ENCODE measurements at regions not wholly inside any gene's neighbourhood (a gene's known extent, or its start where the extent isn't known, plus 50 kb on each side); places are given as distances from the start of the nearest gene placed in this dataset.

GRCh38 chr4:170627418-170627817 is 537.7 kb upstream of the AADAT start:
- no peaks in the 10 kb centered on the region for H3K27me3 ChIP-seq
- WGBS, 2 donors (ENCODE audit: low coverage in 1 of 2): 59 to 94% methylated on average over 2 of the region's 2 CpGs
- TF ChIP-seq POLR2A (IDR thresholded peaks at IDR 0.05): no peak
- no peak for TF ChIP-seq CTCF (IDR thresholded peaks at IDR 0.05)
- no peak for TF ChIP-seq POLR2AphosphoS5 (IDR thresholded peaks at IDR 0.05)
- TF ChIP-seq EP300 (IDR thresholded peaks at IDR 0.05): no peak
- no peak overlapping the region for H3K27ac ChIP-seq
- peaks cover 0 to 15% (median 0%) of the 10 kb centered on the region in 3 donors for H3K9me3 ChIP-seq
- H3K4me1 ChIP-seq: no peaks in the 10 kb centered on the region
- ATAC-seq: no peak
- H3K36me3 ChIP-seq: no peaks in the 10 kb centered on the region
- H3K4me3 ChIP-seq: no peak overlapping the region

- TF ChIP-seq POLR2A (IDR thresholded peaks at IDR 0.05) (no peak), EP300 (IDR thresholded peaks at IDR 0.05) (no peak), POLR2AphosphoS5 (IDR thresholded peaks at IDR 0.05) (no peak), CTCF (IDR thresholded peaks at IDR 0.05) (no peak)
- H3K4me3 ChIP-seq: no peak overlapping the region
- 65 to 68% methylated on average over 7 of the region's 7 CpGs for WGBS, 2 donors (ENCODE audit: low coverage in 1 of 2)
- no peaks in the 10 kb centered on the region for H3K9me3 ChIP-seq
- H3K27ac ChIP-seq: no peak overlapping the region
- no peak for ATAC-seq
- H3K36me3 ChIP-seq: no peaks in the 10 kb centered on the region
- H3K27me3 ChIP-seq: no peaks in the 10 kb centered on the region
- no peaks in the 10 kb centered on the region for H3K4me1 ChIP-seq
These were observed 534.1 kb upstream of the AADAT start for GRCh38 chr4:170623899-170624298.

- Histone ChIP-seq H3K27ac (no peak overlapping the region), H3K27me3 (no peaks in the 10 kb centered on the region), H3K4me3 (no peak overlapping the region), H3K4me1 (no peaks in the 10 kb centered on the region), H3K36me3 (no peaks in the 10 kb centered on the region), H3K9me3 (peaks cover 0 to 14% (median 0%) of the 10 kb centered on the region in 3 donors)
- 41 to 65% methylated on average over 2 of the region's 2 CpGs for WGBS, 2 donors (ENCODE audit: low coverage in 1 of 2)
- ATAC-seq: no peak
- TF ChIP-seq EP300 (IDR thresholded peaks at IDR 0.05) (no peak), CTCF (IDR thresholded peaks at IDR 0.05) (no peak), POLR2AphosphoS5 (IDR thresholded peaks at IDR 0.05) (no peak), POLR2A (IDR thresholded peaks at IDR 0.05) (no peak)
These were observed 520.7 kb upstream of the AADAT start for GRCh38 chr4:170610434-170610833.

- Histone ChIP-seq H3K36me3 (no peaks in the 10 kb centered on the region), H3K4me1 (no peaks in the 10 kb centered on the region), H3K9me3 (no peaks in the 10 kb centered on the region), H3K27me3 (no peaks in the 10 kb centered on the region), H3K27ac (no peak overlapping the region), H3K4me3 (no peak overlapping the region)
- ATAC-seq: no peak
- TF ChIP-seq EP300 (IDR thresholded peaks at IDR 0.05): no peak
- TF ChIP-seq POLR2AphosphoS5 (IDR thresholded peaks at IDR 0.05): no peak
- no peak for TF ChIP-seq CTCF (IDR thresholded peaks at IDR 0.05)
- no peak for TF ChIP-seq POLR2A (IDR thresholded peaks at IDR 0.05)
- 84 to 92% methylated on average over 4 of the region's 4 CpGs for WGBS, 2 donors (ENCODE audit: low coverage in 1 of 2)
These were observed 510.1 kb upstream of the AADAT start for GRCh38 chr4:170599894-170600293.

GRCh38 chr4:170591076-170591475 is 501.3 kb upstream of the AADAT start:
- WGBS, 2 donors (ENCODE audit: low coverage in 1 of 2): 84 to 100% methylated on average over 3 of the region's 3 CpGs
- Histone ChIP-seq H3K4me3 (no peak overlapping the region), H3K27ac (no peak overlapping the region), H3K9me3 (no peaks in the 10 kb centered on the region), H3K4me1 (no peaks in the 10 kb centered on the region), H3K27me3 (no peaks in the 10 kb centered on the region), H3K36me3 (no peaks in the 10 kb centered on the region)
- no peak for ATAC-seq
- no peak for TF ChIP-seq POLR2AphosphoS5 (IDR thresholded peaks at IDR 0.05)
- TF ChIP-seq POLR2A (IDR thresholded peaks at IDR 0.05): no peak
- no peak for TF ChIP-seq EP300 (IDR thresholded peaks at IDR 0.05)
- no peak for TF ChIP-seq CTCF (IDR thresholded peaks at IDR 0.05)

Measured in gastroesophageal sphincter (tissue), 4 donors.